ENCODE measurements at regions not wholly inside any gene's neighbourhood (a gene's known extent, or its start where the extent isn't known, plus 50 kb on each side); places are given as distances from the start of the nearest gene placed in this dataset.

GRCh38 chr3:18747383-18747782, 322.2 kb upstream of the SATB1 start:
- H3K23ac ChIP-seq (ENCODE audit: low read depth, low read length) = no peak overlapping the region
- TF ChIP-seq ELK1 (IDR thresholded peaks at IDR 0.05; ENCODE audit: borderline replicate concordance, low read depth, low read length) (no peak), SMC3 (IDR thresholded peaks at IDR 0.05; ENCODE audit: low read depth, low read length) (no peak), USF2 (IDR thresholded peaks at IDR 0.05; ENCODE audit: low read depth, low read length) (no peak), CTCF (conservative IDR thresholded peaks at IDR 0.05; ENCODE audit: low read depth, low read length) (no peak), RCOR1 (IDR thresholded peaks at IDR 0.05; ENCODE audit: insufficient replicate concordance, low read length) (no peak), MAZ (IDR thresholded peaks at IDR 0.05; ENCODE audit: borderline replicate concordance, low read depth, low read length) (no peak), FOS (IDR thresholded peaks at IDR 0.05; ENCODE audit: low read depth, low read length) (no peak), CHD1 (IDR thresholded peaks at IDR 0.05; ENCODE audit: low read depth, low read length) (no peak), MXI1 (IDR thresholded peaks at IDR 0.05; ENCODE audit: borderline replicate concordance, low read depth, low read length) (no peak), RAD21 (IDR thresholded peaks at IDR 0.05; ENCODE audit: low read length) (no peak), BHLHE40 (IDR thresholded peaks at IDR 0.05; ENCODE audit: low read depth, low read length) (no peak), POLR2A (IDR thresholded peaks at IDR 0.05; ENCODE audit: low read depth, low read length) (no peak), MAFK (IDR thresholded peaks at IDR 0.05; ENCODE audit: low read depth, low read length) (no peak), CEBPB (IDR thresholded peaks at IDR 0.05; ENCODE audit: low read depth, low read length) (no peak), NFE2L2 (IDR thresholded peaks at IDR 0.05; ENCODE audit: low read depth, low read length) (no peak)
- no peak overlapping the region for H3K9ac ChIP-seq (ENCODE audit: low read depth, low read length)
- no peaks in the 10 kb centered on the region for H3K36me3 ChIP-seq (ENCODE audit: control insufficient read depth, insufficient read depth, low read length)
- ATAC-seq (ENCODE audit: low read depth) = no peak
- no peak overlapping the region for H3K27ac ChIP-seq (ENCODE audit: insufficient read depth, low read length)
- BruUV-seq (replicated peaks) = no TSS peak
- no peak overlapping the region for H2BK15ac ChIP-seq (ENCODE audit: low read depth, low read length)
- no peak overlapping the region for H2BK5ac ChIP-seq (ENCODE audit: low read depth, low read length, poor library complexity, severe bottlenecking)
- in situ Hi-C loops (cut with MboI; ENCODE audit: low sequenced_read_pairs) = no loop called here
- intact Hi-C loops (cut with micrococcal nuclease) = no loop called here
- no peak overlapping the region for H4K5ac ChIP-seq (ENCODE audit: low read depth, low read length)
- no peak overlapping the region for H4K8ac ChIP-seq (ENCODE audit: low read depth in 2 of 2, low read length in 2 of 2)
- H2AK5ac ChIP-seq (ENCODE audit: low read depth, low read length) = no peak overlapping the region
- no CpG with 5 or more reads among the region's 3 CpGs for WGBS, 2 experiments (ENCODE audit: extremely low coverage in 2 of 2, insufficient read length in 1 of 2)
- no peak overlapping the region for H2AFZ ChIP-seq (replicated peaks; ENCODE audit: low read length, poor library complexity)
- H3K9me3 ChIP-seq (ENCODE audit: control insufficient read depth, insufficient read depth, low read length) = 0 out of 2 replicates have a peak, but pooled peaks cover 2% of the 10 kb centered on the region
- ChIA-PET POLR2A (ENCODE audit: unreplicated experiment) (no interaction called here), CTCF (no interaction called here)
- H2AK9ac ChIP-seq (replicated peaks; ENCODE audit: low read depth, low read length, poor library complexity) = no peak overlapping the region
- H2BK20ac ChIP-seq (ENCODE audit: low read depth, low read length) = no peak overlapping the region
- H3K4me2 ChIP-seq (ENCODE audit: low read depth, low read length) = no peak overlapping the region
- H3K4me1 ChIP-seq (ENCODE audit: control insufficient read depth, insufficient read depth, low read length) = no peaks in the 10 kb centered on the region
- H3K56ac ChIP-seq (ENCODE audit: extremely low read depth, insufficient read depth, low read length) = no peak overlapping the region
- no peaks in the 10 kb centered on the region for H3K27me3 ChIP-seq (ENCODE audit: control insufficient read depth, insufficient read depth, low read length)
- DNase-seq = no peak
- dilution Hi-C loops (cut with HindIII; ENCODE audit: low sequenced_read_pairs, unreplicated experiment) = no loop called here
- no peaks in the 10 kb centered on the region for H3K79me1 ChIP-seq (ENCODE audit: low read depth in 1 of 2, low read length in 2 of 2)
- no peak overlapping the region for H3K4me3 ChIP-seq (ENCODE audit: insufficient read depth, low read depth, low read length)
- H4K20me1 ChIP-seq (ENCODE audit: insufficient read depth, low read length) = no peaks in the 10 kb centered on the region
- no peak overlapping the region for H3K18ac ChIP-seq (ENCODE audit: low read depth, low read length)
- H3K4ac ChIP-seq (ENCODE audit: low read depth, low read length) = no peak overlapping the region
- H2BK120ac ChIP-seq (ENCODE audit: low read depth, low read length) = no peak overlapping the region
- H3K9me1 ChIP-seq (ENCODE audit: insufficient read depth, low read length) = no peaks in the 10 kb centered on the region
- no peak overlapping the region for H3K14ac ChIP-seq (replicated peaks; ENCODE audit: low read depth, low read length)
- no peak overlapping the region for H4K91ac ChIP-seq (ENCODE audit: insufficient read depth, low read depth, low read length)
